GM12878 (cell line): ENCODE measurements at regions not wholly inside any gene's neighbourhood (a gene's known extent, or its start where the extent isn't known, plus 50 kb on each side); places are given as distances from the start of the nearest gene placed in this dataset.

Experiments used
- ATAC-seq: fragments of 200-7000 bp; cut with Tn5 transposase; 3 replicates; pipeline ENCODE4 v1.9.1; 2020; ENCODE audit warnings: mild to moderate bottlenecking, moderate library complexity
- BruUV-seq: library from RNA; stranded (reverse); fragments of 400-500 nt; replicated peaks from 2 replicates; lab custom pipeline; 2021; lab: Mats Ljungman, UMichigan
- CTCF ChIA-PET: fragments of 300-600 bp; sonication (Branson Sonifier 250); formaldehyde crosslinking; extraction: SDS; loops from one replicate; lab custom pipeline; 2021; ENCODE audit warnings: inconsistent platforms; lab: Yijun Ruan, JAX
- POLR2A ChIA-PET: fragments of 350-600 bp; formaldehyde crosslinking; extraction: SDS; loops from one replicate; lab custom pipeline; 2021; ENCODE audit warnings: inconsistent platforms; lab: Charles Lee
- RAD21 ChIA-PET: fragments of 300-600 bp; sonication (Branson Sonifier 250); formaldehyde crosslinking; loops from one replicate; lab custom pipeline; 2023; ENCODE audit warnings: antibody characterized with exemption; ENCODE audit not compliant: unreplicated experiment; lab: Charles Lee
- SMC1A ChIA-PET: fragments of 300-600 bp; sonication (Branson Sonifier 250); formaldehyde crosslinking; loops from one replicate; lab custom pipeline; 2023; ENCODE audit not compliant: unreplicated experiment, uncharacterized antibody; lab: Charles Lee
- DNase-seq: peaks from one replicate; pipeline ENCODE4 v3.0.0-alpha.2; 2011; ENCODE audit warnings: low read depth, low spot score
- FAIRE-seq: peaks from 3 replicates; lab custom pipeline; 2011; peaks lifted over from hg19 to GRCh38; lab: Jason Lieb, UNC
- H2AFZ ChIP-seq: 2 replicates; pipeline ENCODE4 v1.6.0; 2011; ENCODE audit warnings: low read depth, low read length, control low read depth; ENCODE audit not compliant: control insufficient read depth
- H3K27ac ChIP-seq: 2 replicates; pipeline ENCODE4 v1.5.1; 2011; ENCODE audit warnings: control low read depth; ENCODE audit not compliant: control insufficient read depth, insufficient read depth
- H3K27me3 ChIP-seq, 2 experiments: replicated peaks in 1 of 2; 2 replicates each; pipeline versions ENCODE4 v1.6.0 to v1.6.1; 2011; ENCODE audit warnings: low read length in 1 of 2; ENCODE audit not compliant: control insufficient read depth in 2 of 2, insufficient read depth in 2 of 2
- H3K36me3 ChIP-seq, 2 experiments: 2 replicates each; pipeline ENCODE4 v1.5.1; 2011; ENCODE audit warnings: low read length in 1 of 2; ENCODE audit not compliant: control insufficient read depth in 2 of 2, insufficient read depth in 2 of 2
- H3K4me1 ChIP-seq: 2 replicates; pipeline ENCODE4 v1.6.1; 2011; ENCODE audit warnings: mild to moderate bottlenecking, low read length, moderate library complexity, mixed read lengths; ENCODE audit not compliant: control insufficient read depth, insufficient read depth
- H3K4me2 ChIP-seq: 2 replicates; pipeline ENCODE4 v1.6.0; 2011; ENCODE audit warnings: control low read depth; ENCODE audit not compliant: control insufficient read depth, insufficient read depth
- H3K4me3 ChIP-seq: fragments of 200-600 bp; sonication (generic); 2 replicates; pipeline ENCODE4 v1.5.1; 2016
- H3K79me2 ChIP-seq: 2 replicates; pipeline ENCODE4 v1.6.0; 2011; ENCODE audit warnings: low read length; ENCODE audit not compliant: control insufficient read depth, insufficient read depth
- H3K9ac ChIP-seq: 2 replicates; pipeline ENCODE4 v1.8.0; 2011; ENCODE audit warnings: low read length, control low read depth, mixed read lengths; ENCODE audit not compliant: control insufficient read depth, insufficient read depth
- H3K9me3 ChIP-seq: replicated peaks from 3 replicates; pipeline ENCODE4 v1.5.1; 2011; ENCODE audit warnings: mild to moderate bottlenecking, low read length; ENCODE audit not compliant: control insufficient read depth, insufficient read depth
- H4K20me1 ChIP-seq: 2 replicates; pipeline ENCODE4 v1.6.0; 2011; ENCODE audit not compliant: control insufficient read depth, insufficient read depth
- ATF2 ChIP-seq: IDR thresholded peaks from 2 replicates; pipeline ENCODE4 v1.6.1; 2012; ENCODE audit warnings: low read length, inconsistent platforms
- BRCA1 ChIP-seq: IDR thresholded peaks from 2 replicates; pipeline ENCODE4 v1.6.1; 2011; ENCODE audit warnings: low read depth, low read length, improper control_type of control experiment
- DPF2 ChIP-seq: fragments of 450-650 bp; IDR thresholded peaks from 2 replicates; pipeline ENCODE4 v1.6.1; 2017; ENCODE audit warnings: mild to moderate bottlenecking
- HCFC1 ChIP-seq: fragments of 150-350 bp; IDR thresholded peaks from 2 replicates; pipeline ENCODE4 v1.6.1; 2014; ENCODE audit warnings: low read length
- NR2C1 ChIP-seq: fragments of 450-650 bp; IDR thresholded peaks from 2 replicates; pipeline ENCODE4 v1.6.1; 2017; ENCODE audit warnings: antibody characterized with exemption, mild to moderate bottlenecking, moderate library complexity
- NRF1 ChIP-seq: conservative IDR thresholded peaks from 2 replicates; pipeline ENCODE4 v1.6.1; 2011; ENCODE audit warnings: mild to moderate bottlenecking, low read depth, low read length, improper control_type of control experiment
- RBBP5 ChIP-seq: fragments of 200-600 bp; sonication (generic); conservative IDR thresholded peaks from 2 replicates; pipeline ENCODE4 v1.6.1; 2016
- ZBTB40 ChIP-seq: fragments of 450-650 bp; IDR thresholded peaks from 2 replicates; pipeline ENCODE4 v1.6.1; 2016; ENCODE audit warnings: mild to moderate bottlenecking, moderate library complexity, borderline replicate concordance
- ZNF274 ChIP-seq: IDR thresholded peaks from one replicate; pipeline ENCODE4 v1.8.0; 2011; ENCODE audit not compliant: insufficient read length, insufficient read depth
- in situ Hi-C: fragments of 300-500 bp; cut with MboI; formaldehyde crosslinking; loops from 9 replicates; pipeline ENCODE4 v1.14.3; 2018; ENCODE audit warnings: mixed read lengths
- intact Hi-C: fragments of 100-400 bp; cut with micrococcal nuclease; formaldehyde crosslinking; loops from one replicate; pipeline ENCODE4 v1.14.2; 2022; ENCODE audit not compliant: unreplicated experiment
- TF ChIP-seq, protein P1 (sequence below), 3 experiments: IDR thresholded peaks in 2 of 3; conservative IDR thresholded peaks in 1 of 3; 2 replicates each; pipeline ENCODE4 v1.5.1; 2011; ENCODE audit warnings: low read depth in 3 of 3, low read length in 3 of 3, mild to moderate bottlenecking in 3 of 3, control low read depth in 2 of 3, moderate library complexity in 2 of 3, inconsistent platforms in 1 of 3, mixed read lengths in 1 of 3; ENCODE audit not compliant: control insufficient read depth in 2 of 3, insufficient read depth in 1 of 3; ENCODE audit errors: extremely low read depth in 1 of 3
- TF ChIP-seq, protein P2 (sequence below): IDR thresholded peaks from 2 replicates; pipeline ENCODE4 v1.6.1; 2012; ENCODE audit warnings: low read depth, low read length, improper control_type of control experiment
- TF ChIP-seq, protein P3 (sequence below): fragments of 450-650 bp; formaldehyde crosslinking; IDR thresholded peaks from 2 replicates; pipeline ENCODE4 v1.4.0; 2020; ENCODE audit warnings: mild to moderate bottlenecking, moderate library complexity

DNA sequence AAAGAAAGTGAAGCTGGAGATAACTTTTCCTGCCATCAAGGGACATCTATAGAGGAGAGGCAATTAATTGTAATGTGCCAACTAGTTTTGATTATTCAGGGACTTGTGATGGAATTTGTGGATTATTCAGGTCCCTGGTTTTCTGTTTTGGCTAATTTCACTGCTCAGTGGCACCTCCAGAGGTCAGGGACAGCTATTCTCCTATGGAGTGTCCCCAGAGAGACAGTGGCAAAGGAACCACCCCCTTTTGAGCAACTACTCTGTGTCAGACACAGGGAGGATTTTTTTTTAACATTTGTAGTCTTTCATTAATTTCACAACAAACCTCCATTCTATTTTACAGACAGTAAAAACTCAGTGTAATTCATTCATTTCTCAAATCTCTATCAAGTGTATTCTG, 206.0 kb upstream of the SPRED2 start:
- Histone ChIP-seq H3K4me1 (no peaks in the 10 kb centered on the region), H3K9me3 (no peaks in the 10 kb centered on the region), H3K9ac (no peak overlapping the region), H3K27me3 (peaks cover 2 to 6% of the 10 kb centered on the region in 2 experiments; a peak in 3 of 4 replicates), H3K27ac (no peak overlapping the region), H3K4me2 (no peak overlapping the region), H4K20me1 (no peaks in the 10 kb centered on the region), H2AFZ (no peak overlapping the region), H3K79me2 (no peaks in the 10 kb centered on the region), H3K36me3 (no peaks in the 10 kb centered on the region), H3K4me3 (no peak overlapping the region)
- in situ Hi-C loops (no loop called here), intact Hi-C loops (no loop called here)
- POLR2A ChIA-PET, result interaction anchor here (0.7 kb wide), 1 partner anchor 31 kb away, joined by 4 read pairs; no protein-coding TSS in a partner anchor
- ATAC-seq (peak; percentile 61), DNase-seq (no peak), FAIRE-seq (no peak)
- RAD21 ChIA-PET, result interaction anchor here (1.1 kb wide), 1 partner anchor 12 kb away, joined by 3 read pairs; no protein-coding TSS in a partner anchor
- CTCF ChIA-PET, result interaction anchor here (3.7 kb wide), 1 partner anchor 73 kb away, joined by 26 read pairs; no protein-coding TSS in a partner anchor
- no TSS peak for BruUV-seq
- SMC1A ChIA-PET, result interaction anchor here (0.7 to 2.8 kb wide), 2 partner anchors 10 to 18 kb away, joined by 3 to 8 read pairs; no protein-coding TSS in a partner anchor
- TF ChIP-seq ATF2 (no peak), HCFC1 (no peak), BRCA1 (no peak), ZNF274 (no peak), NR2C1 (no peak), RBBP5 (no peak), ZBTB40 (no peak), NRF1 (no peak), DPF2 (no peak)
- TF ChIP-seq, protein P1, sequence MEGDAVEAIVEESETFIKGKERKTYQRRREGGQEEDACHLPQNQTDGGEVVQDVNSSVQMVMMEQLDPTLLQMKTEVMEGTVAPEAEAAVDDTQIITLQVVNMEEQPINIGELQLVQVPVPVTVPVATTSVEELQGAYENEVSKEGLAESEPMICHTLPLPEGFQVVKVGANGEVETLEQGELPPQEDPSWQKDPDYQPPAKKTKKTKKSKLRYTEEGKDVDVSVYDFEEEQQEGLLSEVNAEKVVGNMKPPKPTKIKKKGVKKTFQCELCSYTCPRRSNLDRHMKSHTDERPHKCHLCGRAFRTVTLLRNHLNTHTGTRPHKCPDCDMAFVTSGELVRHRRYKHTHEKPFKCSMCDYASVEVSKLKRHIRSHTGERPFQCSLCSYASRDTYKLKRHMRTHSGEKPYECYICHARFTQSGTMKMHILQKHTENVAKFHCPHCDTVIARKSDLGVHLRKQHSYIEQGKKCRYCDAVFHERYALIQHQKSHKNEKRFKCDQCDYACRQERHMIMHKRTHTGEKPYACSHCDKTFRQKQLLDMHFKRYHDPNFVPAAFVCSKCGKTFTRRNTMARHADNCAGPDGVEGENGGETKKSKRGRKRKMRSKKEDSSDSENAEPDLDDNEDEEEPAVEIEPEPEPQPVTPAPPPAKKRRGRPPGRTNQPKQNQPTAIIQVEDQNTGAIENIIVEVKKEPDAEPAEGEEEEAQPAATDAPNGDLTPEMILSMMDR (IDR thresholded peaks at IDR 0.05 in 2 of 3, conservative IDR thresholded peaks at IDR 0.05 in 1 of 3; ENCODE audit: control insufficient read depth in 2 of 3, extremely low read depth in 1 of 3, insufficient read depth in 1 of 3, low read depth in 3 of 3, low read length in 3 of 3), result 0 out of 6 replicates have a peak, but pooled peaks of 2 of the 3 experiments have one; percentile 14 to 19
- TF ChIP-seq, protein P2, sequence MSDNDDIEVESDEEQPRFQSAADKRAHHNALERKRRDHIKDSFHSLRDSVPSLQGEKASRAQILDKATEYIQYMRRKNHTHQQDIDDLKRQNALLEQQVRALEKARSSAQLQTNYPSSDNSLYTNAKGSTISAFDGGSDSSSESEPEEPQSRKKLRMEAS, result no peak
- TF ChIP-seq, protein P3, sequence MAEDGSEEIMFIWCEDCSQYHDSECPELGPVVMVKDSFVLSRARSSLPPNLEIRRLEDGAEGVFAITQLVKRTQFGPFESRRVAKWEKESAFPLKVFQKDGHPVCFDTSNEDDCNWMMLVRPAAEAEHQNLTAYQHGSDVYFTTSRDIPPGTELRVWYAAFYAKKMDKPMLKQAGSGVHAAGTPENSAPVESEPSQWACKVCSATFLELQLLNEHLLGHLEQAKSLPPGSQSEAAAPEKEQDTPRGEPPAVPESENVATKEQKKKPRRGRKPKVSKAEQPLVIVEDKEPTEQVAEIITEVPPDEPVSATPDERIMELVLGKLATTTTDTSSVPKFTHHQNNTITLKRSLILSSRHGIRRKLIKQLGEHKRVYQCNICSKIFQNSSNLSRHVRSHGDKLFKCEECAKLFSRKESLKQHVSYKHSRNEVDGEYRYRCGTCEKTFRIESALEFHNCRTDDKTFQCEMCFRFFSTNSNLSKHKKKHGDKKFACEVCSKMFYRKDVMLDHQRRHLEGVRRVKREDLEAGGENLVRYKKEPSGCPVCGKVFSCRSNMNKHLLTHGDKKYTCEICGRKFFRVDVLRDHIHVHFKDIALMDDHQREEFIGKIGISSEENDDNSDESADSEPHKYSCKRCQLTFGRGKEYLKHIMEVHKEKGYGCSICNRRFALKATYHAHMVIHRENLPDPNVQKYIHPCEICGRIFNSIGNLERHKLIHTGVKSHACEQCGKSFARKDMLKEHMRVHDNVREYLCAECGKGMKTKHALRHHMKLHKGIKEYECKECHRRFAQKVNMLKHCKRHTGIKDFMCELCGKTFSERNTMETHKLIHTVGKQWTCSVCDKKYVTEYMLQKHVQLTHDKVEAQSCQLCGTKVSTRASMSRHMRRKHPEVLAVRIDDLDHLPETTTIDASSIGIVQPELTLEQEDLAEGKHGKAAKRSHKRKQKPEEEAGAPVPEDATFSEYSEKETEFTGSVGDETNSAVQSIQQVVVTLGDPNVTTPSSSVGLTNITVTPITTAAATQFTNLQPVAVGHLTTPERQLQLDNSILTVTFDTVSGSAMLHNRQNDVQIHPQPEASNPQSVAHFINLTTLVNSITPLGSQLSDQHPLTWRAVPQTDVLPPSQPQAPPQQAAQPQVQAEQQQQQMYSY (CRISPR knock-in tag), result no peak
